Fibroblast of lung (primary cell): ENCODE measurements at regions not wholly inside any gene's neighbourhood (a gene's known extent, or its start where the extent isn't known, plus 50 kb on each side); places are given as distances from the start of the nearest gene placed in this dataset.

Source experiments
- EZH2 ChIP-seq: IDR thresholded peaks from 2 replicates; pipeline ENCODE4 v1.5.1; 2012; ENCODE audit warnings: low read length, control low read depth, mild to moderate bottlenecking; ENCODE audit errors: missing control alignments
- TF ChIP-seq, protein P1 (sequence below), 2 donors: IDR thresholded peaks in 1 of 2; conservative IDR thresholded peaks in 1 of 2; 1 replicate in 1 of 2; 2 replicates in 1 of 2; pipeline ENCODE4 v1.5.1; 2011 to 2012; ENCODE audit warnings: low read length in 2 of 2, control low read depth in 1 of 2, inconsistent platforms in 1 of 2, low read depth in 1 of 2, mild to moderate bottlenecking in 1 of 2

- TF ChIP-seq, protein P1, sequence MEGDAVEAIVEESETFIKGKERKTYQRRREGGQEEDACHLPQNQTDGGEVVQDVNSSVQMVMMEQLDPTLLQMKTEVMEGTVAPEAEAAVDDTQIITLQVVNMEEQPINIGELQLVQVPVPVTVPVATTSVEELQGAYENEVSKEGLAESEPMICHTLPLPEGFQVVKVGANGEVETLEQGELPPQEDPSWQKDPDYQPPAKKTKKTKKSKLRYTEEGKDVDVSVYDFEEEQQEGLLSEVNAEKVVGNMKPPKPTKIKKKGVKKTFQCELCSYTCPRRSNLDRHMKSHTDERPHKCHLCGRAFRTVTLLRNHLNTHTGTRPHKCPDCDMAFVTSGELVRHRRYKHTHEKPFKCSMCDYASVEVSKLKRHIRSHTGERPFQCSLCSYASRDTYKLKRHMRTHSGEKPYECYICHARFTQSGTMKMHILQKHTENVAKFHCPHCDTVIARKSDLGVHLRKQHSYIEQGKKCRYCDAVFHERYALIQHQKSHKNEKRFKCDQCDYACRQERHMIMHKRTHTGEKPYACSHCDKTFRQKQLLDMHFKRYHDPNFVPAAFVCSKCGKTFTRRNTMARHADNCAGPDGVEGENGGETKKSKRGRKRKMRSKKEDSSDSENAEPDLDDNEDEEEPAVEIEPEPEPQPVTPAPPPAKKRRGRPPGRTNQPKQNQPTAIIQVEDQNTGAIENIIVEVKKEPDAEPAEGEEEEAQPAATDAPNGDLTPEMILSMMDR (conservative IDR thresholded peaks at IDR 0.05 in 1 of 2, IDR thresholded peaks at IDR 0.05 in 1 of 2; ENCODE audit: low read depth in 1 of 2, low read length in 2 of 2): no peak
- no peak for TF ChIP-seq EZH2
Measured at GRCh38 chr2:122007126-122007525, 251.7 kb downstream of the TSN start.
